Muscle layer of colon (tissue), 2 donors: ENCODE measurements at regions not wholly inside any gene's neighbourhood (a gene's known extent, or its start where the extent isn't known, plus 50 kb on each side); places are given as distances from the start of the nearest gene placed in this dataset.

ENCODE experiments used
- H3K27ac ChIP-seq: one replicate; pipeline ENCODE4 v1.7.0; 2013; ENCODE audit warnings: low read depth, mild to moderate bottlenecking, low read length, moderate library complexity
- H3K27me3 ChIP-seq, 2 donors: one replicate each; pipeline ENCODE4 v1.7.0; 2013; ENCODE audit warnings: low read length in 2 of 2, mild to moderate bottlenecking in 2 of 2; ENCODE audit not compliant: insufficient read depth in 2 of 2, control insufficient read depth in 1 of 2
- H3K36me3 ChIP-seq: one replicate; pipeline ENCODE4 v1.7.0; 2013; ENCODE audit warnings: mild to moderate bottlenecking, low read length; ENCODE audit not compliant: insufficient read depth
- H3K4me1 ChIP-seq: one replicate; pipeline ENCODE4 v1.7.0; 2013; ENCODE audit warnings: mild to moderate bottlenecking, low read length; ENCODE audit not compliant: insufficient read depth
- H3K4me3 ChIP-seq, 2 donors: one replicate each; pipeline ENCODE4 v1.7.0; 2013; ENCODE audit warnings: low read length in 2 of 2, low read depth in 1 of 2, mild to moderate bottlenecking in 1 of 2, moderate library complexity in 1 of 2
- H3K9ac ChIP-seq: one replicate; pipeline ENCODE4 v1.7.0; 2013; ENCODE audit warnings: low read length
- H3K9me3 ChIP-seq: one replicate; pipeline ENCODE4 v1.7.0; 2013; ENCODE audit warnings: mild to moderate bottlenecking, low read length
- donor health status: abdominal sarcoma.
- donor health status: Adenocarcinoma of cecum.

DNA sequence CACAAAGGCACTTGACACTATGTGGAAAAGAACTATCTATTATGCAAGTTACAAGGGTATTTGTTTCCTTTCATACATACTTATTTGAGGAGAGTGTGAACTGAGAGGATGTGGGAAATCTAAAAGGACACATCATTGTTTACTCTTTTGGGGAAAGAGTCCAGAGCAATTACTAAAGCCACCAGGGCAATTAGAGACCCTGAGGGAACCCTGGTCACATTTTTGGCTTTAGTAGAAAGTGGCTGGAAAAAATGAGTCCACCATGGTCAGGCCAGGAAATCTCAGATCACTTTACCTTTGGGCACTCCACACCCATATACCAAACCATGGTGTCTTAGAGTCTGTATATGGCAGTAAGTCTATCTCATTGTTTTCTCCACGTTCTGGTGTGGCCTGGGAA lies 243.3 kb downstream of the HLX start:
- H3K27ac ChIP-seq: no peak overlapping the region
- no peaks in the 10 kb centered on the region for H3K36me3 ChIP-seq
- no peak overlapping the region for H3K4me3 ChIP-seq
- no peaks in the 10 kb centered on the region for H3K27me3 ChIP-seq
- no peaks in the 10 kb centered on the region for H3K9me3 ChIP-seq
- H3K4me1 ChIP-seq: peaks cover 5% of the 10 kb centered on the region
- no peak overlapping the region for H3K9ac ChIP-seq

DNA sequence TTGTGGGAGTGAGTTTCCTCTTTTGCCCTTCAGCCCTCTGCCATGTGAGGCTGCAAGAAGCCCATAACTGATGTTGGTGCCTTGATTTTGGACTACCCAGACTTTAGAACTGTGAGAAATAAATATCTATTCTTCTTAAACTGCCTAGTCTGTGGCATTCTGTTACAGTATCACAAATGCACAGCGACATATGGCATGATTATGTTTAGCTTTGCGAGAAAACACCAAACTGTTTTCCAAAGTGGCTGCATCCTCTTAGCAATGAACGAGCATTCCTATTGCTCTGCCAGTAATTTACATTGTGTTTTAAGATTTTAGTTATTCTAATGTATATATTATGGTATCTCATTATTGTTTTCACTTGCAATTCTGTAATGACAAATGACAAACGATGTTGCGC lies 246.7 kb downstream of the HLX start:
- H3K4me1 ChIP-seq: no peaks in the 10 kb centered on the region
- no peaks in the 10 kb centered on the region for H3K27me3 ChIP-seq
- H3K9me3 ChIP-seq: no peaks in the 10 kb centered on the region
- no peaks in the 10 kb centered on the region for H3K36me3 ChIP-seq
- H3K9ac ChIP-seq: no peak overlapping the region
- H3K4me3 ChIP-seq: no peak overlapping the region
- H3K27ac ChIP-seq: no peak overlapping the region

DNA sequence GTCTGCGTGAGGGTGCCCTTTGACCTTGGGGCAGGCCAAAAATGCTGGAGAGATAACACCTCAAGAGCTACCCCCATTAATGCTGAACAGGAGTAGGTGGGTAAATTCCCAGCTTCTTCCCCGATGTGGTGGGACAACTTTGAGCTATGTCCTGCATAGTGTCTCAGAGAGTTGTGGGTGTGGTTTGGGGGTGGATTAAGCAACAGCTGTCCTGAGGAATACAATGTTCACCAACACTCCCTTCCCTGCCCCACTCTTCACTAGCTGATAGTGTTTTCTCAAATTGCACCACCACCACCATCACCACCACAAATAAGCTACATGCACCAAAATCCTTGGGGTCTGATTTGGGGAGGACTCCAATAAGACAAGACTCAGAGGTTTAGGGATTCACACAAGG lies 258.4 kb downstream of the HLX start:
- Histone ChIP-seq H3K4me3 (no peak overlapping the region), H3K4me1 (no peaks in the 10 kb centered on the region), H3K27ac (no peak overlapping the region), H3K9me3 (no peaks in the 10 kb centered on the region), H3K36me3 (no peaks in the 10 kb centered on the region), H3K9ac (no peak overlapping the region), H3K27me3 (no peaks in the 10 kb centered on the region)

DNA sequence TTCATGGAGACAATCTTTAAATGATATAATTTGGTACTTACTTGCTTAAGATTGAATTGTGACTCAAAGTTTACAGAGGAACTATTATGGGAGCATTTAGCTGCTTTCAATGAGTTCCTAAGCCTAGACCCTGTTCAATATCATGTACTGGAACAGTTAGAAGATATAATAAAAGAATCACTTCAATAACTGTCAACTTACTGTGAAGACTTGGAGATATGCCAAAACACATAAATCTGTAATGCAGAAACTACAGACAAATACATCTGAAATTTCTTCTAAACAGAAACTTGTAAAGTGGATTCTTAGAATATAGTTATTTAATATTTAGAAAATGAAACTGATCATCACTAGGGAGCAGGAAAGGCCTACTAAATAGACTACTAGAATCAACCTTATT lies 259.3 kb downstream of the HLX start:
- Histone ChIP-seq H3K4me3 (no peak overlapping the region), H3K27me3 (no peaks in the 10 kb centered on the region), H3K27ac (no peak overlapping the region), H3K9me3 (no peaks in the 10 kb centered on the region), H3K9ac (no peak overlapping the region), H3K4me1 (no peaks in the 10 kb centered on the region), H3K36me3 (no peaks in the 10 kb centered on the region)

DNA sequence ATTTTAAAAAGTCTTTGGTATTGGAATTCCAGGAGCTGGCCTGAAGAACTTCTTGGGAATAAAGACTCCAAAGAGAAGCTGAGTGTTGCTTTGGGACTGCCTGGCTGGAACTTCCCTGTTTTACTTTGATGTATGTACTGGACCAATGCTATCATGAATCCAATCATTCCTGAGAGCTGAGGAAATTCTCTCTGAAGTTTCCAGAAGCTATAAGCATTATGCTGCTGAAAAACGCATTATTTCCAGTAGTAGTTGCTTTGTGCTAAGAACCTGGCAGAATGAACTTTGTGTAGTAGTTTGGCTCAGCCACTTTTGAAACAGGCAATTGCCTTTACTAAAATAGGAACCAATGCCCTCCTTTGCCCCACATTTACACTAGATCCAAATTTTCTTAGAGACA lies 260.7 kb downstream of the HLX start:
- Histone ChIP-seq H3K4me3 (no peak overlapping the region), H3K36me3 (no peaks in the 10 kb centered on the region), H3K27ac (no peak overlapping the region), H3K9ac (no peak overlapping the region), H3K4me1 (no peaks in the 10 kb centered on the region), H3K27me3 (no peaks in the 10 kb centered on the region), H3K9me3 (no peaks in the 10 kb centered on the region)

DNA sequence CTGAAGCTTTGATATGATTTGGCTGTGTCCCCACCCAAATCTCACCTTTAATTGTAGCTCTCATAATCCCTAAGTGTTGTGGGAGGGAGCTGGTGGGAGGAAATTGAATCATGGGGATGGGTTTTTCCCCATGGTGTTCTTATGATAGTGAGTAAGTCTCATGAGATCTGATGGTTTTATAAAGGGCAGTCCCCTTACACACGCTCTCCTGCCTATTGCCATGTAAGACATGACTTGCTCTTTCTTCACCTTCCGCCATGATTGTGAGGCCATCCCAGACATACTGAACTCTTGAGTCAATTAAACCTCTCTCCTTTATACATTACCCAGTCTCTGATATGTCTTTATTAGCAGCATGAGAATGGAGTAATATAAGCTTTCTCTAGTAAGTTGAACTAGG lies 261.9 kb downstream of the HLX start:
- Histone ChIP-seq H3K27ac (no peak overlapping the region), H3K4me3 (no peak overlapping the region)

DNA sequence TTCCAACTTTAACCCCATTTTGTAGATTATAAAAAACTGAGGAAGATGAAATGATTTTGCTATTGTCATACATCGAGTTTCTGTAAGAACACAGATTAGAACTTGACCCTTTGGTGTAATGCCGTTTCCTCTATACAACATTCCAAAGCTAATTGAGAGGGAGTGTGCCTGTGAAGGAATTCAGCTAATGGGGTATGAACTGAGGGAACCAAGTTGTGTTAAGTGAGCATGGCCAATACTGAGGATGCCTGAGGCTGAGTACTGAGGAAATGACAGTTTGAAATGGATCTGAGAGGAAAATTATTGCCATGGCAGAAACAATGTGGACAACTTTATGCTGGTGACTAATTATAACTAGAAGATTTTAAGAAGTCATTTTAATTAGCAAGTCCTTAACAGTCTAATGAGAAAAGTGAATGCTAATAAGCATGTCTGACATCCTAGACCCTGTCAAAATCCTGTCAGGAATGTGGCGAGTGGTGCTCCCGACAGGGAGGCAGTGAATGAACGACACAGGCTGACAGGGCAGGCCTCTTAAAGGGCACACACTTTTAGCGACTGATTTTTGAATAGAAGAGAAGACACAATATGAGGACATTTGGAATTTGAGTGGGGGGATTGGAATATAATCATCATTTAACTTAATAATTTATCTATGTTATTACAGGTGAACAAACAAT lies 262.5 kb downstream of the HLX start:
- Histone ChIP-seq H3K27me3 (no peaks in the 10 kb centered on the region), H3K9me3 (no peaks in the 10 kb centered on the region), H3K4me1 (no peaks in the 10 kb centered on the region), H3K4me3 (no peak overlapping the region), H3K9ac (no peak overlapping the region), H3K27ac (no peak overlapping the region), H3K36me3 (no peaks in the 10 kb centered on the region)

More for the DNA sequence above, 261.9 kb downstream of the HLX start:
- no peaks in the 10 kb centered on the region for H3K27me3 ChIP-seq
- H3K9ac ChIP-seq: no peak overlapping the region
- H3K4me1 ChIP-seq: no peaks in the 10 kb centered on the region
- H3K36me3 ChIP-seq: no peaks in the 10 kb centered on the region
- no peaks in the 10 kb centered on the region for H3K9me3 ChIP-seq

DNA sequence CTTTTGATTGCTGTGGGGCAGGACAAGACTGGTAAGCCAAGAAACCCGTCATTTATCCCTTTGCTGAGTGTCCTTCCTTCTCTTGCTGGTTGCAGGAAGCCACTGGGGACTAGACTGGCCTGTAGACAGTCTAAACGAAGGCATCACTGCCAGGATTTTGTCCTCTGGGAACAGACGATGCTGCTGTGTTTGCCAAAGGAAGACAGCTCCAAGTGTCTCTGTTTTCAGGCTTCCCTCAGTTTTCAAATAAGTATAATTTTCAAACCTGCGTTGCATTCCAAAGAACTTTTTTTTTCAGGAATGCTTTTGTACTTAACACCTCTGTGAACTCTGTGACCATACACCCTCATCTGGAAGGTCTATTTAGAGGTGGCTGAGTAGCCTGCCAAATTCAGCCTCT lies 269.4 kb downstream of the HLX start:
- no peaks in the 10 kb centered on the region for H3K9me3 ChIP-seq
- no peaks in the 10 kb centered on the region for H3K36me3 ChIP-seq
- no peaks in the 10 kb centered on the region for H3K4me1 ChIP-seq
- H3K4me3 ChIP-seq: no peak overlapping the region
- H3K9ac ChIP-seq: no peak overlapping the region
- no peak overlapping the region for H3K27ac ChIP-seq
- no peaks in the 10 kb centered on the region for H3K27me3 ChIP-seq

DNA sequence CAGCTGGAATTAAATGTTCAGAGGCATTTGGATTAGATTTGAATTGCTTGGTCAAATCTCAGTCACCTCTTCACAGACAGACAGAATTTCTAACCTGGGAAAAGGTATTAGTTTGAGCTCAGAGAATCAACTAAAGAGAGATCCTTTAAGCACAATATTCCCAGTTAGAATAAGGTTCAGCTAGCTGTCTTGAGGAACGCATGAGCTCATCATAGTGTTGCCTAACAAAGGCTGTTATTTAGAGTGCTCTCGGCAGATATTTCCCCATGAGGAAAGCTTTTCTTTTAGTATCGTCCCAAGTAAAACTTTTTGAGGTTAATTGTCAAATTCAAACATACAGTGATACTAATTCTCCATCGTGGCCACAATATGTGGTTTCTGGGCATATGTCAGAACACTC lies 269.9 kb downstream of the HLX start:
- Histone ChIP-seq H3K4me1 (no peaks in the 10 kb centered on the region), H3K9ac (no peak overlapping the region), H3K27ac (no peak overlapping the region), H3K27me3 (no peaks in the 10 kb centered on the region), H3K9me3 (no peaks in the 10 kb centered on the region), H3K36me3 (no peaks in the 10 kb centered on the region), H3K4me3 (no peak overlapping the region)

DNA sequence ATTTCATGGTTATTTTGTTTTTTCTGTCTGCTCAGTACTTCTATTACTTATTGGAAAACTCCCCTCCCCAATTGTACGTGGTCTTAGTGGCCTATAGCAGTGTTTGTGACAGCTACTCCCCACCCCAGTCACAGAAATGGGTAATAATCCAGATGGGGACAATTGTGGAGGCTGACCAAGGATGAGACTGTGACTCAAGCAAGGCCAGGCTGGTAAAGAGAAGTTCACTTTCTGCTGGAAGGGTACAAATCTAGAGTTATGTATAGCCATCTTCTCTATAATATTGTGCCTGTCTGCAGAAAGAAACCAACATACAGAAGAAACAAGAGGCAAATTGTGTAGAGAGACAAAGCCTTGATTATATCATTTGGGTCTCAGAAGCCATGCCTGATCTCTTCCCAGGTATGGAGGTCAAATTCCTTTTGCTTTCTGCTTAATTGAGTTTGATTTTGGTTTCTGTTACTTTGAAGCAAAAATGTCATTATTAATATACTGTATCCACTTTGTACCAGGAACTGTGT lies 270.4 kb downstream of the HLX start:
- H3K4me1 ChIP-seq: no peaks in the 10 kb centered on the region
- H3K9me3 ChIP-seq: no peaks in the 10 kb centered on the region
- H3K27me3 ChIP-seq: no peaks in the 10 kb centered on the region
- H3K4me3 ChIP-seq: no peak overlapping the region
- H3K9ac ChIP-seq: no peak overlapping the region
- H3K27ac ChIP-seq: no peak overlapping the region
- H3K36me3 ChIP-seq: no peaks in the 10 kb centered on the region

DNA sequence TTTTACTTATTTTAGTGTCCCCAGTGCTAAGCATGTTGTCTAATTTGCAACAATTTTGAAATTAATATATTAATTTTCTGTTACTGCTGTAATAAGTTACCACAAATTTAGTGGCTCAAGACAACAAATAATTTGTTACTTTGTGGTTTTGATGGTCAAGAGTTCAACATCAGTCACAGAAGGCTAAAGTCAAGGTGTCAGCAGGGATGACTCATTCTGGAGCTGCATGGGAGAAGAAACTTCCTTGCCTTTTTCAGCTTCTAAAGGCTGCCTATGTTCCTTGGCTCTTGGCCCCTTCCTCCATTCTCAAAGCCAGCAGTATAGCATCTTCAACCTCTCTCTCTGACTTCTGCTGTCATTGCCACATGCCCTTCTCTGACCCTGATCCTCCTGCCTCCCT lies 271.8 kb downstream of the HLX start:
- H3K4me3 ChIP-seq: no peak overlapping the region
- no peak overlapping the region for H3K27ac ChIP-seq
- H3K4me1 ChIP-seq: no peaks in the 10 kb centered on the region
- no peaks in the 10 kb centered on the region for H3K27me3 ChIP-seq
- no peaks in the 10 kb centered on the region for H3K36me3 ChIP-seq
- H3K9ac ChIP-seq: no peak overlapping the region
- H3K9me3 ChIP-seq: no peaks in the 10 kb centered on the region

DNA sequence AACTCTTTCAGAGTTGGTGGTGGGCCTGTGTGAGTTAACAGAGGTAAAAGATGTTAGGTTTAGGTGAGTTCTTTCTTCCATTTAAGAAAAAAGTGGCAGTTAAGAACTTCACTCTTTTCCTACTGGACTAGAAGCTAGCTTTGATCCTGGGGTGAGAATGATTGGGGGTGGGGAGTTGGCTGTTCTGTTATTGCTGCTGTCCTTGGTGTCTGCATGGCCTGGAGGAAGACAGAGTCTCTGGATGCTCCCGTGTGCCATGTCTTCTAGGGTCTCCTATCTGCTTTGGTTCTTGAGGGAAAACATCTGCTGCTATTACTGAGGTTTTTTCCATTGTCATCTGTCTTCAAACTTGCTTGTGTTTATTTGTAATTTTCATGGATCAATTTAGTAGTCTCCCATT lies 275.7 kb downstream of the HLX start:
- no peaks in the 10 kb centered on the region for H3K27me3 ChIP-seq
- H3K4me3 ChIP-seq: no peak overlapping the region
- no peak overlapping the region for H3K27ac ChIP-seq
- no peak overlapping the region for H3K9ac ChIP-seq
- no peaks in the 10 kb centered on the region for H3K4me1 ChIP-seq
- no peaks in the 10 kb centered on the region for H3K9me3 ChIP-seq
- no peaks in the 10 kb centered on the region for H3K36me3 ChIP-seq
